H9 (cell line): ENCODE measurements at regions not wholly inside any gene's neighbourhood (a gene's known extent, or its start where the extent isn't known, plus 50 kb on each side); places are given as distances from the start of the nearest gene placed in this dataset.

ENCODE experiments used
- DNase-seq: peaks from one replicate; pipeline ENCODE4 v3.0.0-alpha.2; 2017
- H2AFZ ChIP-seq: one replicate; pipeline ENCODE4 v1.6.1; 2013; ENCODE audit warnings: mild to moderate bottlenecking, low read length, control low read depth, moderate library complexity
- H2AK5ac ChIP-seq: 2 replicates; pipeline ENCODE4 v1.6.1; 2013; ENCODE audit warnings: low read length, control low read depth, mixed read lengths; ENCODE audit not compliant: insufficient read length
- H2BK120ac ChIP-seq: one replicate; pipeline ENCODE4 v1.6.1; 2013; ENCODE audit warnings: low read depth, mild to moderate bottlenecking, low read length, control low read depth, inconsistent platforms; ENCODE audit not compliant: poor library complexity, severe bottlenecking
- H2BK12ac ChIP-seq: 2 replicates; pipeline ENCODE4 v1.6.1; 2013; ENCODE audit warnings: low read length, control low read depth, mixed read lengths, low read depth; ENCODE audit not compliant: insufficient read length
- H2BK15ac ChIP-seq: 2 replicates; pipeline ENCODE4 v1.6.1; 2013; ENCODE audit warnings: low read depth, low read length, control low read depth
- H2BK20ac ChIP-seq: one replicate; pipeline ENCODE4 v1.6.1; 2013; ENCODE audit warnings: low read depth, mild to moderate bottlenecking, low read length, control low read depth, inconsistent platforms; ENCODE audit not compliant: poor library complexity, severe bottlenecking
- H2BK5ac ChIP-seq: 2 replicates; pipeline ENCODE4 v1.6.1; 2013; ENCODE audit warnings: low read length, control low read depth, mixed read lengths; ENCODE audit not compliant: insufficient read length
- H3K14ac ChIP-seq: 2 replicates; pipeline ENCODE4 v1.6.1; 2013; ENCODE audit warnings: low read length, control low read depth; ENCODE audit not compliant: insufficient read depth
- H3K18ac ChIP-seq: 2 replicates; pipeline ENCODE4 v1.6.1; 2013; ENCODE audit warnings: low read depth, mild to moderate bottlenecking, mixed read lengths, low read length, control low read depth; ENCODE audit not compliant: insufficient read length
- H3K23ac ChIP-seq: 2 replicates; pipeline ENCODE4 v1.6.1; 2013; ENCODE audit warnings: low read length, control low read depth, mixed read lengths, low read depth; ENCODE audit not compliant: insufficient read length
- H3K23me2 ChIP-seq: 2 replicates; pipeline ENCODE4 v1.6.1; 2013; ENCODE audit warnings: low read depth, mild to moderate bottlenecking, mixed read lengths, low read length, control low read depth; ENCODE audit not compliant: insufficient read length, poor library complexity, severe bottlenecking
- H3K27ac ChIP-seq: 2 replicates; pipeline ENCODE4 v1.5.1; 2013; ENCODE audit warnings: low read length, control low read depth, mixed read lengths, low read depth; ENCODE audit not compliant: insufficient read length
- H3K27me3 ChIP-seq: 2 replicates; pipeline ENCODE4 v1.6.1; 2013; ENCODE audit warnings: low read length, control low read depth, inconsistent platforms; ENCODE audit not compliant: insufficient read depth
- H3K4ac ChIP-seq: 2 replicates; pipeline ENCODE4 v1.6.1; 2013; ENCODE audit warnings: low read depth, mild to moderate bottlenecking, control low read depth, inconsistent platforms, low read length, moderate library complexity
- H3K4me1 ChIP-seq: 2 replicates; pipeline ENCODE4 v1.6.1; 2013; ENCODE audit warnings: low read length, control low read depth, inconsistent platforms; ENCODE audit not compliant: insufficient read depth
- H3K4me2 ChIP-seq: 2 replicates; pipeline ENCODE4 v1.6.1; 2013; ENCODE audit warnings: low read length, control low read depth, mixed read lengths; ENCODE audit not compliant: insufficient read length, insufficient read depth
- H3K56ac ChIP-seq: 2 replicates; pipeline ENCODE4 v1.6.1; 2013; ENCODE audit warnings: low read depth, mild to moderate bottlenecking, mixed read lengths, low read length, control low read depth; ENCODE audit not compliant: insufficient read length
- H3K79me1 ChIP-seq: 2 replicates; pipeline ENCODE4 v1.6.1; 2013; ENCODE audit warnings: low read depth, mild to moderate bottlenecking, moderate library complexity, low read length, control low read depth, inconsistent platforms; ENCODE audit not compliant: insufficient read depth, poor library complexity, severe bottlenecking
- H3K79me2 ChIP-seq: 2 replicates; pipeline ENCODE4 v1.6.1; 2013; ENCODE audit warnings: low read length, control low read depth, inconsistent platforms; ENCODE audit not compliant: insufficient read depth
- H3K9ac ChIP-seq: 2 replicates; pipeline ENCODE4 v1.6.1; 2013; ENCODE audit warnings: low read length, control low read depth, mixed read lengths; ENCODE audit not compliant: insufficient read length; ENCODE audit errors: extremely low read depth
- H3K9me3 ChIP-seq: one replicate; pipeline ENCODE4 v1.6.1; 2013; ENCODE audit warnings: low read depth, low read length, inconsistent platforms; ENCODE audit not compliant: control insufficient read depth
- H3T11ph ChIP-seq: one replicate; pipeline ENCODE4 v1.6.1; 2013; ENCODE audit warnings: mild to moderate bottlenecking, low read length, control low read depth, inconsistent platforms
- H4K20me1 ChIP-seq: one replicate; pipeline ENCODE4 v1.6.1; 2013; ENCODE audit not compliant: control insufficient read depth, insufficient read length, insufficient read depth
- H4K5ac ChIP-seq: 2 replicates; pipeline ENCODE4 v1.6.1; 2013; ENCODE audit warnings: low read depth, mild to moderate bottlenecking, mixed read lengths, low read length, control low read depth; ENCODE audit not compliant: insufficient read length
- H4K8ac ChIP-seq: replicated peaks from 2 replicates; pipeline ENCODE4 v1.6.1; 2013; ENCODE audit warnings: low read length, control low read depth, mixed read lengths, low read depth; ENCODE audit not compliant: insufficient read length
- H4K91ac ChIP-seq: 2 replicates; pipeline ENCODE4 v1.6.1; 2013; ENCODE audit warnings: low read depth, mild to moderate bottlenecking, moderate library complexity, mixed read lengths, low read length, control low read depth; ENCODE audit not compliant: insufficient read length
- H3K27ac Mint-ChIP-seq, 3 experiments: 2 replicates in 2 of 3; 3 replicates in 1 of 3; pipeline ENCODE4 v1.8.0; 2020 to 2021; ENCODE audit warnings: mixed read lengths in 3 of 3, mild to moderate bottlenecking in 1 of 3, moderate library complexity in 1 of 3
- H3K27me3 Mint-ChIP-seq: 2 replicates; pipeline ENCODE4 v1.8.0; 2021; ENCODE audit warnings: low read depth, mild to moderate bottlenecking, moderate library complexity, mixed read lengths
- H3K36me3 Mint-ChIP-seq, 3 experiments: 2 replicates in 2 of 3; 3 replicates in 1 of 3; pipeline ENCODE4 v1.8.0; 2020 to 2021; ENCODE audit warnings: low read depth in 3 of 3, mixed read lengths in 3 of 3; ENCODE audit not compliant: insufficient read depth in 1 of 3
- H3K4me1 Mint-ChIP-seq, 2 experiments: 2 replicates each; pipeline ENCODE4 v1.8.0; 2020; ENCODE audit warnings: mixed read lengths in 2 of 2
- H3K4me3 Mint-ChIP-seq, 2 experiments: 2 replicates in 1 of 2; 3 replicates in 1 of 2; pipeline ENCODE4 v1.8.0; 2020 to 2021; ENCODE audit warnings: mild to moderate bottlenecking in 2 of 2, mixed read lengths in 2 of 2, moderate library complexity in 1 of 2
- H3K9me3 Mint-ChIP-seq, 2 experiments: 2 replicates in 1 of 2; 3 replicates in 1 of 2; pipeline ENCODE4 v1.8.0; 2020; ENCODE audit warnings: mild to moderate bottlenecking in 2 of 2, mixed read lengths in 2 of 2, moderate library complexity in 1 of 2
- CTCF ChIP-seq: fragments of 200-600 bp; sonication (generic); conservative IDR thresholded peaks from 3 replicates; pipeline ENCODE4 v1.8.0; 2021; ENCODE audit warnings: antibody characterized with exemption, mild to moderate bottlenecking
- WGBS: extraction: QIAGEN DNeasy Blood & Tissue Kit; methylation state at CpG from one replicate; pipeline ENCODE4 v1.1.7; 2013; ENCODE audit warnings: missing lambda C conversion rate, low lambda C conversion rate, mixed read lengths; ENCODE audit not compliant: insufficient read length; ENCODE audit errors: extremely low coverage; 5-methylcytosine and 5-hydroxymethylcytosine counted together

GRCh38 chr3:24551626-24552025, 57.0 kb upstream of the THRB start:
- Mint-ChIP-seq H3K4me3 (no peak overlapping the region), H3K9me3 (no peaks in the 10 kb centered on the region), H3K36me3 (no peaks in the 10 kb centered on the region), H3K27ac (no peak overlapping the region), H3K27me3 (no peaks in the 10 kb centered on the region), H3K4me1 (no peaks in the 10 kb centered on the region)
- Histone ChIP-seq H4K91ac (no peak overlapping the region), H3K27me3 (no peaks in the 10 kb centered on the region), H3K18ac (no peak overlapping the region), H2AK5ac (no peak overlapping the region), H2BK5ac (no peak overlapping the region), H3K79me1 (no peaks in the 10 kb centered on the region), H3K23ac (no peak overlapping the region), H2AFZ (no peak overlapping the region), H3K79me2 (no peaks in the 10 kb centered on the region), H4K8ac (no peak overlapping the region), H4K5ac (no peak overlapping the region), H3K4ac (no peak overlapping the region), H2BK20ac (no peak overlapping the region), H3K4me1 (no peaks in the 10 kb centered on the region), H2BK120ac (no peak overlapping the region), H3K14ac (no peak overlapping the region), H2BK12ac (no peak overlapping the region), H2BK15ac (no peak overlapping the region), H3K23me2 (no peaks in the 10 kb centered on the region), H4K20me1 (no peaks in the 10 kb centered on the region), H3K27ac (no peak overlapping the region), H3K56ac (no peak overlapping the region), H3K9me3 (no peaks in the 10 kb centered on the region), H3K9ac (no peak overlapping the region), H3K4me2 (no peak overlapping the region), H3T11ph (no peak overlapping the region)
- DNase-seq, result no peak
- TF ChIP-seq CTCF, result no peak
- no CpG with 5 or more reads among the region's 2 CpGs for WGBS
